SK-N-SH treated with all-trans-retinoic acid at 6 μM for 48 hours (cell line): ENCODE measurements at regions not wholly inside any gene's neighbourhood (a gene's known extent, or its start where the extent isn't known, plus 50 kb on each side); places are given as distances from the start of the nearest gene placed in this dataset.

Experiments used
- ARNTL ChIP-seq: fragments of 450-650 bp; formaldehyde crosslinking; IDR thresholded peaks from 2 replicates; pipeline ENCODE4 v1.5.0; 2020; ENCODE audit warnings: low read depth, mild to moderate bottlenecking, moderate library complexity, borderline replicate concordance
- CREB5 ChIP-seq: fragments of 250-450 bp; sonication (Bioruptor Pico); IDR thresholded peaks from 2 replicates; pipeline ENCODE4 v1.5.1; 2020; ENCODE audit warnings: low read depth, mild to moderate bottlenecking, moderate library complexity
- CSDC2 ChIP-seq: fragments of 250-450 bp; sonication (Bioruptor Pico); IDR thresholded peaks from 2 replicates; pipeline ENCODE4 v1.5.0; 2020; ENCODE audit warnings: mild to moderate bottlenecking, moderate library complexity
- CSRNP3 ChIP-seq: fragments of 250-450 bp; sonication (Bioruptor Pico); IDR thresholded peaks from 2 replicates; pipeline ENCODE4 v1.5.1; 2021; ENCODE audit warnings: mild to moderate bottlenecking, moderate library complexity
- PATZ1 ChIP-seq: fragments of 250-450 bp; sonication (Bioruptor Pico); IDR thresholded peaks from 2 replicates; pipeline ENCODE4 v1.8.0; 2020; ENCODE audit warnings: mild to moderate bottlenecking, moderate library complexity, borderline replicate concordance
- POU6F1 ChIP-seq: fragments of 250-450 bp; sonication (Bioruptor Pico); IDR thresholded peaks from 2 replicates; pipeline ENCODE4 v1.8.0; 2021; ENCODE audit warnings: low read depth, mild to moderate bottlenecking, moderate library complexity, borderline replicate concordance
- PPARA ChIP-seq: fragments of 250-450 bp; sonication (Bioruptor Pico); IDR thresholded peaks from 2 replicates; pipeline ENCODE4 v1.5.0; 2020; ENCODE audit warnings: mild to moderate bottlenecking, borderline replicate concordance
- SNAI2 ChIP-seq: fragments of 250-450 bp; sonication (Bioruptor Pico); IDR thresholded peaks from 2 replicates; pipeline ENCODE4 v1.5.0; 2020; ENCODE audit warnings: mild to moderate bottlenecking, moderate library complexity
- TSHZ2 ChIP-seq: fragments of 250-450 bp; sonication (Bioruptor Pico); IDR thresholded peaks from 2 replicates; pipeline ENCODE4 v1.5.0; 2020; ENCODE audit warnings: mild to moderate bottlenecking, moderate library complexity
- ZFP30 ChIP-seq: fragments of 450-650 bp; formaldehyde crosslinking; IDR thresholded peaks from 2 replicates; pipeline ENCODE4 v1.5.0; 2022; ENCODE audit warnings: mild to moderate bottlenecking, moderate library complexity
- ZNF70 ChIP-seq: fragments of 450-650 bp; formaldehyde crosslinking; IDR thresholded peaks from 2 replicates; pipeline ENCODE4 v1.5.0; 2020; ENCODE audit warnings: mild to moderate bottlenecking, moderate library complexity

GRCh38 chr11:97772705-97773104, 1248.0 kb upstream of the CNTN5 start:
- TF ChIP-seq PATZ1 (no peak), CSRNP3 (CRISPR knock-in tag) (no peak), ZFP30 (CRISPR knock-in tag) (no peak), CREB5 (CRISPR knock-in tag) (no peak), ARNTL (CRISPR knock-in tag) (no peak), CSDC2 (CRISPR knock-in tag) (no peak), TSHZ2 (CRISPR knock-in tag) (no peak), ZNF70 (CRISPR knock-in tag) (no peak), SNAI2 (CRISPR knock-in tag) (no peak), PPARA (CRISPR knock-in tag) (no peak), POU6F1 (no peak)
